GM12872 (cell line): ENCODE measurements at regions not wholly inside any gene's neighbourhood (a gene's known extent, or its start where the extent isn't known, plus 50 kb on each side); places are given as distances from the start of the nearest gene placed in this dataset.

Source experiments
- TF ChIP-seq, protein P1 (sequence below): IDR thresholded peaks from 3 replicates; pipeline ENCODE4 v1.5.1; 2011; ENCODE audit warnings: low read depth, mild to moderate bottlenecking, low read length, moderate library complexity; ENCODE audit not compliant: insufficient read depth

DNA sequence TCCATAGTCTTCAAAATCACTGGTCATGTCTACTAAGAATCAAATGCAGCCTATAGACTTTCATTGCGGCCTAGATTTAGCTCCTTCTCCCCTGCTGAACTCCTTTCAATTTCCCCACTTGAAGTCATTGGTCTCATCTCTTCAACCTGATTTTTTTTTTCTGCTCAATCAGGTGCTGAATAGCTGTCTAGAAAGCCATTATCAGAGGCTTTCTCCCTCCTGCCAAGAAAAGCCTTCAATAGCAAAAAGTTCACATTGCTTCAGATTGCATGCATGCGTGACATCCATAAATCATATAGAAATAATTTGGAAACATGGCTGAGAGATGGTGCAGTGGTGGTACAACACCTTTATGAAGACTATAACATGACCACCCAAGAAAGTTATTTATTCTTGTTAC lies 316.2 kb downstream of the PLK2 start:
- TF ChIP-seq, protein P1, sequence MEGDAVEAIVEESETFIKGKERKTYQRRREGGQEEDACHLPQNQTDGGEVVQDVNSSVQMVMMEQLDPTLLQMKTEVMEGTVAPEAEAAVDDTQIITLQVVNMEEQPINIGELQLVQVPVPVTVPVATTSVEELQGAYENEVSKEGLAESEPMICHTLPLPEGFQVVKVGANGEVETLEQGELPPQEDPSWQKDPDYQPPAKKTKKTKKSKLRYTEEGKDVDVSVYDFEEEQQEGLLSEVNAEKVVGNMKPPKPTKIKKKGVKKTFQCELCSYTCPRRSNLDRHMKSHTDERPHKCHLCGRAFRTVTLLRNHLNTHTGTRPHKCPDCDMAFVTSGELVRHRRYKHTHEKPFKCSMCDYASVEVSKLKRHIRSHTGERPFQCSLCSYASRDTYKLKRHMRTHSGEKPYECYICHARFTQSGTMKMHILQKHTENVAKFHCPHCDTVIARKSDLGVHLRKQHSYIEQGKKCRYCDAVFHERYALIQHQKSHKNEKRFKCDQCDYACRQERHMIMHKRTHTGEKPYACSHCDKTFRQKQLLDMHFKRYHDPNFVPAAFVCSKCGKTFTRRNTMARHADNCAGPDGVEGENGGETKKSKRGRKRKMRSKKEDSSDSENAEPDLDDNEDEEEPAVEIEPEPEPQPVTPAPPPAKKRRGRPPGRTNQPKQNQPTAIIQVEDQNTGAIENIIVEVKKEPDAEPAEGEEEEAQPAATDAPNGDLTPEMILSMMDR = no peak

DNA sequence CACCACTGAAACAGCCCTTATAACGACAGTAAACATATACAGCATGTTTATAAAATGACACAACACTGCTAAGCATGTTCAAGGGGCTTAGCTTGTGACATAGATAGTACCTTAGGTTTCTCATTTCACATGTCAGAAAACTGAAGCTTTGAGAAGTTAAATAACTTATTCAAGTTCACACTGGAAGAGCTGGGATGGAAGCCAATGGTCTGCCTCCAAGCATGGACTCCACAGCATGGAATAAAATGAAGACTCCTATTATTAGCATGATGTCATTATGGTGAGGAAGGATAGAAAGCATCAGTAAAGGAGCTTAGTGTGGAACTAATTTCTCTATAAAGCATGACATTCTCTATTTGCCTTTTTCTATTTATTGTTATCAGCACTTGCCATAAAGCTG lies 316.7 kb downstream of the PLK2 start:
- TF ChIP-seq, protein P1 = no peak

DNA sequence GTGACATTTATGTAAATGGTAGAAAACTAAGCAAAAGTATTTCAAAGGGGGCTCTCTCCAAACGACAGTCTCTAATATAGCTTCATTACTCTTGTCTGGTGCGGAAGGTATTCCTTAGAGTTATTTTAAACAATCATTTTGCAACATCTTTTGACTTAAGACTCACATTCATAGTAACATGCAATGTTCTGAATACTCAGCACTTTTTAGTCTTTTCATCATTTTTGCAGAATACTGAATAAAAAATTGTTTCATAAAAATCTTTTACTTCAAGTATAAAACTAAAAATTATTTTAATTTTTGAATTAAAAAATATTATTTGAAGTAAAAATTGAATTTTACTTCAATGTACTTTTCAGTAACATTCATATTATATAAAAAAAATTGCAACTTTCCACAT lies 321.1 kb downstream of the PLK2 start:
- TF ChIP-seq, protein P1 = no peak

DNA sequence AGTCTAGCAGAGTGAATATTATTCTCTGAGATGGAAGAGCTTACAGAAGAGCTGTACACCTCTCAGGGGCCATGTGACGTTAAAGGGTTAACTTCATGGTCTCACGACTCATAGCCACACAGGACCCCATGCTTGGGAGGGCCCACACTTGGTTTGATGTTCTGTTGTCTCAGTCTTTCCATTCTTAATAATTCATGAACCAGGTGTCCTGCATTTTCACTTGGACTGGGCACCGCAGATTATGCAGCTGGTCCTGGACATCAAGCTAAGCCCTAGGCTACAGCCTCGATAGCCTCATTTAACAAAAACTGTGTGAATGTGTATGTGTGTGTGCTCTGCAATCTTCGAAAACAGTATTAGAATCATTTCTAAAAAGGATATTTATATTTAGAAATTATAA lies 323.5 kb downstream of the PLK2 start:
- TF ChIP-seq, protein P1 = no peak

DNA sequence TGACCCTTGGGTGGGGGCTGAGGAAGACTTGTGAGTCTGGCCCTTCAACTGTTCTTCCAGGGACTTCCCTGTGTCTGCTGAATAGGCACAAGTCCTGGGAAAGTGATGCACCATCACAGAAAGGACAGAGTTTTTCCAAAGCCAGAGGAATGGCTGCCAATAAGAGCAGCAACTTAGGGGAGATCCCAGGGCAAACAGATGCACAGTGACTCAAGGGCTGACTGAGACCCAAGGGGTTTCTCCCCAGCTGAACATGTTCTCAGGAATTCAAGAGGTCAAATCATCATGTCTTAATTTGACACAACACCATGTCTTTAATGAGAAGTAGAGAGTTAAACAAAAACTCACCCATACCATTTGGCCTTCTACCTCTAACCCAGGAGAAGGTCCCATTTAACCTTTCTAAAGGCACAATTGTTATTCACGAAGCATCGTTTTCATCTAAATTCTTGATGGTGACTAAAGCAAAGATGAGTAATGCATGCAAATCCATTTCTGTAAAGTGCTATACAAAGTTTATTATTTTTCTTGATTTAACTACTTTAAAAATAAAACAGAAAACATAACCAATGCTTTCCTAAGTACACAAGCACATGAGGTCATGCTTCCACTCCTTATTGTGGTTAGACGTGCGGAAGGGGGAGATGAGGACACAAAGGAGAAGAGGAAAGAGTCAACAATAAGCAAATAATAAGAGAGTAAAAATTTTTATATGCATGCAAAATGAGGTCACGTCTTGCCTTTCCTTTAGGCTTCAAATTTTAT lies 324.1 kb downstream of the PLK2 start:
- TF ChIP-seq, protein P1 = no peak

DNA sequence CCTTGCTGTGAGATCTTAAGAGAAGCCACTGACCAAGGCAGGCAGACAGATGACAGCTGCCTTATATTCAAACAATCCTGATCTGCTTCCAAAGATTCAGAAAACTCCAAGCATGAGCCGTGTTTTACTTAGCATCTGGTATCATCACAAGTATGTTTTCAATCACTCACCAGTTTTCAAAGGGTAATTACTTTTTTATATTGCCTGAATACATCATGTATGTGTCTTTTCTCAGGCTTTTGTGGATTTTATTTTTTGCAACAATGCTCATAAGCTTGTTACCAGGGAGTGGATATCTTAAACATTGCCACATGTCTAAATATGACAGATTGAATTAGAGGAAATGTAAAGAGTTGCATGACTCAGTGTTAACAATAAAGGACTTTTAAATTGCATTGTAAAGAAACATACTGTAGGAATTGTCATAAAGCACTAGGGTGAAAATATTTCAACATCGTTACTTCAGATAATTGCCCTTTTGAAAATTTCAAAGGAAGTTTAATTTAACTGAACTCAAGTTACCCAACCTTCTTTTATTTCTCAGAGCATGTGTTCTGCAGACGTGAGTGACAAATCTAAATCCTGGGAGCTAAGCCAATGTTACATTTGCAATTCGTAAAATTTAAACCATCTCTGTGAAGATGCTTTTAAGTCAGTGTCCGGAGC lies 326.1 kb downstream of the PLK2 start:
- TF ChIP-seq, protein P1 = no peak

DNA sequence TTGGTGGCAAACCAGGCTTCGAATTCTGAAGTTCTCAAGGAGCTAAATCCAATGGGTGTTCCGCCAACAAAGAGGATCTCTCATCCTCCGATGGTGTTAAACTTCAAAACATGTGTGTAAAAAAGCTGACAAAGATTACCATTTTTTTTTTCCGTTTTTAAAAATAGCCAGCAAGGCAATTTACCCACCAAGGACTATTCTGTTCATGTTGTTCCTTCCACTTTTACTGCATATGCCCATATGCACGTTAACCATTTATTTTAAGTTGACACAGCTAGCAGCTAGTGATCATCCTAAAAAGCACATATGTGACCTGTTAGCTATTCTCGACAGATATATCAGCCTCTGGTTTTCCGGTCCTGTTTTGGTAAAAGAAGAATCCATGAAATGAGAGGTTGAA lies 326.7 kb downstream of the PLK2 start:
- TF ChIP-seq, protein P1 = no peak
